Endometrium (tissue), 2 donors: ENCODE measurements at regions not wholly inside any gene's neighbourhood (a gene's known extent, or its start where the extent isn't known, plus 50 kb on each side); places are given as distances from the start of the nearest gene placed in this dataset.
A peak's percentile ranks its signal among the peaks of the same experiment; 100 is the strongest.
"Not testable (repeated sequence)": the region's sequence is repeated elsewhere in the genome, so short reads cannot be mapped to it uniquely, and the experiment has no call there.

Source experiments
- FAIRE-seq: peaks from 2 replicates; lab custom pipeline; 2012; peaks lifted over from hg19 to GRCh38; lab: Jason Lieb, UNC
- donor health status: control.
- donor health status: control.

DNA sequence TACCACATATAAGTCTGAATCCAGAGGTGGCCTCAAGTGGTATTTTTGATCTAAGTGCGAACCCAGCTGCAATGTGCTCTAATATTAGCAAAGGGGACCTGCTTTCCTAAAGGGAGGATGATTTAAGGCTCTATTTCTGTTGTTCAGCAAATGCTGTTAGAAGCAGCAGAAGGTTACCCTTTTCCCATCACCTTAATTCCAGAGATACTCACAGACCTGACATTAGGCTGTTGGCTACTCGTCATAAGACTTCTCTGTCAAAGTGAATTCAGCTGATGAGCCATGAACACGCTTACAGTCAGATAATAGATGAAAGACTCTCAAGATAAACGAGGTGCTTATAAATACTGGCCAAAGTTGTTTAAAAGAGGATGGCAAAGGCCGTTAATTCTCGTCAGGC lies 308.7 kb upstream of the DDHD1 start:
- FAIRE-seq: no peak

GRCh38 chr14:53460544-53460943 lies 307.4 kb upstream of the DDHD1 start:
- FAIRE-seq: no peak

- no peak for FAIRE-seq
These were observed 305.3 kb upstream of the DDHD1 start for GRCh38 chr14:53458368-53458814.

- no peak for FAIRE-seq
These were observed 303.8 kb upstream of the DDHD1 start for GRCh38 chr14:53456931-53457330.

- no peak for FAIRE-seq
These were observed 299.0 kb upstream of the DDHD1 start for GRCh38 chr14:53452005-53452673.

DNA sequence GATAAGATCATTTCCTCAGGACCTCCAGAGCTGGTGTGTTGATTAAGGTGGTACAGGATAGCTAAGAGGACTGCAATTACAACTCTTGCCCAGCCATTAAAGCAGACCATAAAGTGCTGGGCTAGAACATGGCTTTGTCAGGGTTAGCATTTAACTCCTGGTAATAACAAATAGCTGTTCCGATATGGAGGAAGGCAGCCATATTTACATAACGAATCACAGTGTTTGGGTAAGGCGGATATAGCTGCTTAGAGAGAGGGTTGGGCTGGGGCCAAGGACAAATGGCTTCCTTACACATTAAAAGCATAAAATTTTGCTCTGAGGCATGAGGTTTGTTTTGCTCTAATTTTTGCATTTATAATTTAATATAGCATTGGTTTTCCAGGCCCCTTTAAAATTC lies 297.7 kb upstream of the DDHD1 start:
- no peak for FAIRE-seq

GRCh38 chr14:53448682-53449081 lies 295.6 kb upstream of the DDHD1 start:
- no peak for FAIRE-seq

- FAIRE-seq: no peak
These were observed 291.7 kb upstream of the DDHD1 start for GRCh38 chr14:53444677-53445312.

DNA sequence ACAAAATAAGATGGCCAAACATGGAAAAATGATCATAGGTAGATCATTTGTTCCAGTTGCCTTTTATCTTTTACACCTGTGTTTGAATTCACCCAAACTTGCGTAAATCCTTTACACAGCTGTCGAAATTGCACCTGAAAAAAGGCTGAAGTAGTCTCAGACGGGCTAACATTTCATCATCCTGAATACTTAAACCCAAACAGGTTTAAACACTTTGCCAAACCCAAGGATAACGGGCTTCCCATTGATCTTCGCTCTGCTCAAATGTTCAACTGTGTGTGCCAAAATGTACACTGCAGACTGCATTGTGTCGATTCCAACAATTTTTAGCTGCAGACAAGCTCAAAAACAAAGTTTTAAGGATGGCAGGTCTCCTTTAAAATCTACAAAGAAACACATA lies 288.7 kb upstream of the DDHD1 start:
- no peak for FAIRE-seq

DNA sequence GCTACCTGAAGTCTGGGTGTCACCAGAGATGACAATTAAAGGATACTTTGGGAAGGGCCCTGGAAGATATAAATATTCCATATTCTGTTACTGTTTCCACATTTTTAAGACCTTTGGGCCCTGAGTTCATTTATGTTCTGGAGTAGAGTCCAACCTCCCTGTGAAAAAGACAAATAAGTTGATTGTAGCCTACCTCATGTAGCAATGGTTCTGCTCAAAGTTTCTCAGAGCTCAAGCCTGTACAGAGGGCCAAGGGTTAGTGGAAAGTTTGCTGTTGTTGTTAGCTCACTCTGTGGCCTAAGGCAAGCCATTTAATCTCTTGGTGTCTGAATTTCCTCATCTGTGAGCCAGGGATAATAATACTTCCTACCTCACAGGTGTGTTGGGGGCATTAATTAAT lies 284.7 kb upstream of the DDHD1 start:
- FAIRE-seq: no peak

DNA sequence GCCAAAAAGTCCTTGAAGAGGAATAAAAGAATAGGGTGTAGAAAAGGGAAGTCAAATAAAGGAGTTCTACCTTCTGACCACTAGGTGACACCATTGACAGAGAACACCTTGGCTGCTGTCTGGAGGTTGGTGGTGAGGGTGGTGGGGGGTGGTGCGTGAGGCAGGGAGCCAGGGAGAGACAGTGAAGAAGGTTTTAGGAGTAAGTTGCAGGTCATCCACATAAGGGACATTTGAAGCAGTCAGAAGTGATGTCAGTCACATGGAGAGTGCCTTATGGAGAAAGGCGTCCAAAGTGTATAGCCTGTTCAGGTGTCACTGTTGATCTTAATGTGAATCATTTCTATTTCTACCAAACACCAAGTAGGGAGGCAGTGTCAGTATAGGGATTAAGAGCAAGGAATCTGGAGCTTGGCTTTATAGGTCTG lies 279.3 kb upstream of the DDHD1 start:
- no peak for FAIRE-seq

DNA sequence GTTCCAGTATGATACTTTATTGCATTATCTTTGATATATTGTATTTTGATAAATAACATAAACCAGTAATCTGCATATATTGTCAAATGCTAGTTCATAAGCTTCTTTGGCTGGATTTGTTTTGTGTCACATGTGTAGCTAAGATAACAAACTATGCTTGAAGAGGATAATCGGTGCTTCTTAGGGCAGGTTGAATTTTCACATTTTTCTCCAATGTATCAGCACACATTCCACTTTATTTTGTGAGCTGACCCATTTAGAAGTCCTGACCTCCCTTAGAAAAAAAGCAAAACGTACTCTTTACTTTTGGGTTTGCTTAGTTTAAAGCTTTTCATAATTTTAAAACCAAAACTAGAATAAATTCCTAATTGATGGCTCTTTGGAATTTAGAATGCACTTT lies 277.7 kb upstream of the DDHD1 start:
- FAIRE-seq: peak; percentile 23

- no peak for FAIRE-seq
These were observed 259.9 kb upstream of the DDHD1 start for GRCh38 chr14:53412819-53413675.

DNA sequence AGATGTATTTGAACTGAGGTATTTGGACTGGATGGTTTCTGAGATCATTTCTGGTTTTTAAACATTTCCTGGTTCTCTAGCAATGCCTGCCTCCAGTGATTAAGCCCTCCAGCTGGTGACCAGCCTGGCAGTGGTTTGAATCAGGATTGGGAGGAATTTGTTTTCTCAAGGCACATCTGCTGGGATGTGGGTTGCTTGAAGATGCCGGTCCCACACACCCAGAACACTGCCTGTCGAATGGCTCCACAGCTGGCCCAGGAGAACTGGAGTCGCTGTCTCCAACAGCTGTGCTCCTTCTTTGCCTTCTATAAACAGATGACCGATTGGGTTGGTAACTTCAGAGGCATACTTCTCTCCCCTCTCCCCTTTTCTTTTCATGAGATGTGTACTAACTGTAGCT lies 258.0 kb upstream of the DDHD1 start:
- FAIRE-seq: no peak

DNA sequence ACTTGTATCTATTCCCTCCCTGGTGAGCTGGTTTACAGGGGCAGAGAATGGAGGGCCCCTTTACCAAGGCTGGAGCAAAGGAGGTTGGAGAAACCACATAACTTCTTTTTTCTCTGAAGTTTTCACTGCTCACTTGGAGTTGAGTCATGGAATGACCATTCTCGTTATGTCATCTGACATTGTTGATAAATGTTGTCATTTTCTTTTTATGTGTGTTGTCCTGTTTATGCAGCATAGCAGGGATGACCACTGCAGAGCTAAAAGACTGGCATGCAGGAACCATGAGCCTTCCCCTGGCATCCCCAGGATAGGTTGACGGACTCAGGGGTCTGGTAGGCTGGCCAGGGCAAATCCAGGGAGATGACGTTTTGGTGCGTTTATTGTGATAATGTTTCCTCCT lies 256.8 kb upstream of the DDHD1 start:
- FAIRE-seq: no peak

DNA sequence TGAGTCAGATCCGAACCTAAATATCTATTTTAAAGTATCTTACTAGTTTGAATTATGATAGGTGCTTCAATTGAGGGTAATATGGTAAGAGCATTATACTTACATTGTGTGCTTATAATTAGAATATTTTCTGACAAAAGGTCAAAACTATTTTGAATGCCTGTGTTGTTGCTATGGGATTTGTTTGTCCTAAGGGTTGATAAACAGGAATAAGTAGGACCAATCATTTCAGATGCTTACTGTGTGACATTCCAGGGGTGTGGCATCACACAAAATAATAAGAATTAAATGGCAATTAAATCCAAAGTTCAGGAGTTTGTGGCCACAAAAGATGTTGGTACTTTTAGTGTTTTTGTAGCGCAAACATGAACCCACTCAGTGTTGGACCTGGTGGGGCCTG lies 256.2 kb upstream of the DDHD1 start:
- FAIRE-seq: no peak

DNA sequence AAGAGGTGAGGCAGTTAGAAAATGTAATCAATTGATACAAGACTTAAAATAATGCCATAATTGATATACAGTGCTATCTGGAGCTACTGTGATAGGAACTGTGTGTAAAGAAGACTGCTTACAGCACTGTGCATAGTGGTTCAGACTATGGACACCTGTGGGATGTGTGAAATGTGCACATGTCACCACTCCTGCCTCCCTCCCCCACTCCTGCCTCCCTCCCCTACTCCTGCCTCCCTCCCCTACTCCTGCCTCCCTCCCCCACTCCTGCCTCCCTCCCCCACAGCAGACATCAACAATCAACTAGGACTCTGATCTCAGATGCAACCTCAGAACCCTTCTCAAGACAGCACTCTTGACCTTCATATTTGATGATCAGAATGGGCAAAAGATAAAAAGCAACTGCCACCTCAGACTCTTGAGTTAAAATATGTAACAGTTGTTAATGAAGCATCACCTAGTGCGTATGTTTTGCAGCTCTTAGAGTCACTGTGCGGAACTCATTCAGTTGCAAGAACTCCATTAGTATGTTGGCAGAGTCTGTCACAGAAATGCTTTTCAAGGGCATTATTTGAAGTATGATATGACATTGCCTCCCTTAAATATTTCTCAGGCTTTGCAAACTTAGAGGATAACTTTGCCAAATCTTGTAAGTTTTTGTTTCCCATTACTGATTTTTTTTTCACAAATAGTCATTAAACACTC lies 255.2 kb upstream of the DDHD1 start:
- FAIRE-seq: no peak

- no peak for FAIRE-seq
These were observed 253.4 kb upstream of the DDHD1 start for GRCh38 chr14:53406519-53406918.

GRCh38 chr14:53401646-53402045 lies 248.5 kb upstream of the DDHD1 start:
- no peak for FAIRE-seq

DNA sequence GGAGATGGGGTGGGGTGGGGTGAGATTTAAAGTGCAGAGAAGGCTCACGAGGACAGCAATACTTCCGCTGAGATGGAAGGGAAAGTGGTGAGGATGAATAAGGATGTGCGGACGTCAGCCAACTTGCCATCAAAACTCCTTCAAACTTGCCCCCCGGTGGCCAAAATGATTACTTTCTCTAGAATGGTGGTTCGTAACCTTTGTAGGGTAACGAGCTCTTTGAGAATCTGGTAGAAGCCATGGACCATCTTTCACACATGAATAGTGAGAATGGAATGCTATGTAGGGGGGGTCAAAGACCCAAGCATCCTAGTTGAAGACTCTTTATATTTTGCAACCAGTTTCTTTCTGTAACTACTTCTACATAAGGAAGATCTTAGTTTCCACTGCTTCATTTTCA lies 245.9 kb upstream of the DDHD1 start:
- FAIRE-seq: no peak

GRCh38 chr14:53398616-53399015 lies 245.5 kb upstream of the DDHD1 start:
- FAIRE-seq: no peak

GRCh38 chr14:53395267-53395666 lies 242.1 kb upstream of the DDHD1 start:
- not testable (repeated sequence) for FAIRE-seq
